Upper lobe of left lung (tissue), 4 donors: ENCODE measurements at regions not wholly inside any gene's neighbourhood (a gene's known extent, or its start where the extent isn't known, plus 50 kb on each side); places are given as distances from the start of the nearest gene placed in this dataset.

Experiments used
- POLR2AphosphoS5 ChIP-seq, 2 donors: sonication (generic); formaldehyde crosslinking; IDR thresholded peaks; one replicate each; pipeline ENCODE4 v1.5.1; 2017; ENCODE audit warnings: antibody characterized with exemption in 2 of 2
- TF ChIP-seq, protein P1 (sequence below), 6 experiments: fragments of 450-650 bp in 4 of 6; fragments of 200-600 bp in 2 of 6; sonication (generic) in 2 of 6; IDR thresholded peaks; one replicate each; pipeline ENCODE4 v1.5.1; 2016 to 2019; ENCODE audit warnings: antibody characterized with exemption in 6 of 6

DNA sequence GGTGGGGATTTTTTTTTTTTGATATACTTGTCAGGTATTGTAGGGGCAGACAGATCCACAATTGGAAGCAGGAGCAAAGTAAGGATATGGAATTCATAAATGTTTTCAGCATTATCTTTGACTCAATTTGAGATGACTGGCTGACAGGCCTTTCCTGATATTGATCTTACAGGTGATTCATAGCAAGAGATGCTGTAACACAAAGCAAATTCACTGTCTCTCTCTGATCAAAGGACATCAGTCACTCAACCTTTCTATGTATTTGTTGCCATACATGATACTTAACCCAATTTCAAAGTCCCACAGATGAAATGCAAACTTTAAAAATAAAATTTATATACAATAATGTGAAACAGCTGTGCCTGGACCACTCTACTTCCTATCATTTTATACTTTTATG lies 1506.9 kb downstream of the AACS start:
- TF ChIP-seq, protein P1, sequence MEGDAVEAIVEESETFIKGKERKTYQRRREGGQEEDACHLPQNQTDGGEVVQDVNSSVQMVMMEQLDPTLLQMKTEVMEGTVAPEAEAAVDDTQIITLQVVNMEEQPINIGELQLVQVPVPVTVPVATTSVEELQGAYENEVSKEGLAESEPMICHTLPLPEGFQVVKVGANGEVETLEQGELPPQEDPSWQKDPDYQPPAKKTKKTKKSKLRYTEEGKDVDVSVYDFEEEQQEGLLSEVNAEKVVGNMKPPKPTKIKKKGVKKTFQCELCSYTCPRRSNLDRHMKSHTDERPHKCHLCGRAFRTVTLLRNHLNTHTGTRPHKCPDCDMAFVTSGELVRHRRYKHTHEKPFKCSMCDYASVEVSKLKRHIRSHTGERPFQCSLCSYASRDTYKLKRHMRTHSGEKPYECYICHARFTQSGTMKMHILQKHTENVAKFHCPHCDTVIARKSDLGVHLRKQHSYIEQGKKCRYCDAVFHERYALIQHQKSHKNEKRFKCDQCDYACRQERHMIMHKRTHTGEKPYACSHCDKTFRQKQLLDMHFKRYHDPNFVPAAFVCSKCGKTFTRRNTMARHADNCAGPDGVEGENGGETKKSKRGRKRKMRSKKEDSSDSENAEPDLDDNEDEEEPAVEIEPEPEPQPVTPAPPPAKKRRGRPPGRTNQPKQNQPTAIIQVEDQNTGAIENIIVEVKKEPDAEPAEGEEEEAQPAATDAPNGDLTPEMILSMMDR (IDR thresholded peaks at IDR 0.05): no peak
- no peak for TF ChIP-seq POLR2AphosphoS5 (IDR thresholded peaks at IDR 0.05)
